ENCODE measurements at regions not wholly inside any gene's neighbourhood (a gene's known extent, or its start where the extent isn't known, plus 50 kb on each side); places are given as distances from the start of the nearest gene placed in this dataset.

- TF ChIP-seq CTCF (IDR thresholded peaks at IDR 0.05) (no peak), POLR2AphosphoS5 (IDR thresholded peaks at IDR 0.05) (no peak)
Observed at GRCh38 chr11:109968781-109969180, 124.4 kb upstream of the ZC3H12C start.

Measured in prostate gland (tissue), 2 donors.